NB4 (cell line): ENCODE measurements at regions not wholly inside any gene's neighbourhood (a gene's known extent, or its start where the extent isn't known, plus 50 kb on each side); places are given as distances from the start of the nearest gene placed in this dataset.
"Not testable (repeated sequence)": the region's sequence is repeated elsewhere in the genome, so short reads cannot be mapped to it uniquely, and the experiment has no call there.

Experiments
- DNase-seq: peaks from one replicate; pipeline ENCODE4 v3.0.0; 2010; ENCODE audit warnings: low read depth
- H3K4me3 ChIP-seq: one replicate; pipeline ENCODE4 v1.5.1; 2011; ENCODE audit warnings: mild to moderate bottlenecking, low read depth, low read length, moderate library complexity
- CTCF ChIP-seq: IDR thresholded peaks from one replicate; pipeline ENCODE4 v1.5.1; 2012; ENCODE audit warnings: low read depth, low read length
- MAX ChIP-seq: IDR thresholded peaks from 2 replicates; pipeline ENCODE4 v1.6.1; 2011; ENCODE audit warnings: low read depth, low read length
- MYC ChIP-seq: IDR thresholded peaks from 2 replicates; pipeline ENCODE4 v1.6.1; 2011; ENCODE audit warnings: low read depth, low read length
- POLR2A ChIP-seq: IDR thresholded peaks from 2 replicates; pipeline ENCODE4 v1.6.1; 2011; ENCODE audit warnings: mild to moderate bottlenecking; ENCODE audit not compliant: insufficient read length; ENCODE audit errors: extremely low read depth

GRCh38 chr4:86452924-86453531 is 93.2 kb upstream of the MAPK10 start:
- no peak for TF ChIP-seq MAX
- TF ChIP-seq CTCF = no peak
- no peak for TF ChIP-seq MYC
- no peak for TF ChIP-seq POLR2A
- no peak for DNase-seq
- H3K4me3 ChIP-seq = no peak overlapping the region

GRCh38 chr4:86453611-86454072 is 93.8 kb upstream of the MAPK10 start:
- H3K4me3 ChIP-seq, DNase-seq: not testable (repeated sequence)

- DNase-seq = no peak
- no peak for TF ChIP-seq MAX
- no peak for TF ChIP-seq POLR2A
- no peak for TF ChIP-seq MYC
- no peak for TF ChIP-seq CTCF
- H3K4me3 ChIP-seq = no peak overlapping the region
Observed at GRCh38 chr4:86461849-86462248, 102.0 kb upstream of the MAPK10 start.

GRCh38 chr4:86472377-86473019 is 112.6 kb upstream of the MAPK10 start:
- TF ChIP-seq MAX (no peak), CTCF (no peak), MYC (no peak), POLR2A (no peak)

GRCh38 chr4:86478151-86478550 is 116.0 kb upstream of the PTPN13 start:
- not testable (repeated sequence) for DNase-seq, H3K4me3 ChIP-seq

More at GRCh38 chr4:86472377-86473019, 112.6 kb upstream of the MAPK10 start:
- no peak overlapping the region for H3K4me3 ChIP-seq
- DNase-seq = peak; percentile 12

- TF ChIP-seq CTCF (no peak), MAX (no peak), POLR2A (no peak), MYC (no peak)
- H3K4me3 ChIP-seq = no peak overlapping the region
- DNase-seq = no peak
Observed at GRCh38 chr4:86481440-86481839, 112.7 kb upstream of the PTPN13 start.
